Thoracic aorta (tissue), 2 donors: ENCODE measurements at regions not wholly inside any gene's neighbourhood (a gene's known extent, or its start where the extent isn't known, plus 50 kb on each side); places are given as distances from the start of the nearest gene placed in this dataset.

Experiments
- ATAC-seq: fragments of 150-250 bp; one replicate; pipeline ENCODE4 v1.8.0; 2017; ENCODE audit warnings: low read depth; ENCODE audit not compliant: insufficient number of reproducible peaks, low FRiP score
- DNase-seq: peaks from one replicate; pipeline ENCODE4 v3.0.0-alpha.2; 2020; ENCODE audit warnings: low spot score
- H3K27ac ChIP-seq, 2 donors: fragments of 200-600 bp; sonication (generic); 1 replicate in 1 of 2; 2 replicates in 1 of 2; pipeline ENCODE4 v1.5.1; 2016; ENCODE audit warnings: mild to moderate bottlenecking in 2 of 2, moderate library complexity in 2 of 2
- H3K27me3 ChIP-seq: fragments of 200-600 bp; sonication (generic); replicated peaks from 2 replicates; pipeline ENCODE4 v1.6.0; 2016; ENCODE audit warnings: mild to moderate bottlenecking; ENCODE audit not compliant: insufficient read depth
- H3K36me3 ChIP-seq: fragments of 200-600 bp; sonication (generic); one replicate; pipeline ENCODE4 v1.5.1; 2016
- H3K4me1 ChIP-seq, 2 donors: fragments of 200-600 bp; sonication (generic); 1 replicate in 1 of 2; 2 replicates in 1 of 2; pipeline versions ENCODE4 v1.5.1 to v1.6.0; 2016; ENCODE audit warnings: low read depth in 2 of 2, mild to moderate bottlenecking in 1 of 2; ENCODE audit not compliant: control insufficient read depth in 1 of 2
- H3K4me3 ChIP-seq: fragments of 200-600 bp; sonication (generic); 2 replicates; pipeline ENCODE4 v1.5.1; 2016; ENCODE audit warnings: mild to moderate bottlenecking
- H3K9me3 ChIP-seq: fragments of 200-600 bp; sonication (generic); 2 replicates; pipeline ENCODE4 v1.5.1; 2016
- TF ChIP-seq, protein P1 (sequence below): fragments of 200-600 bp; sonication (generic); IDR thresholded peaks from one replicate; pipeline ENCODE4 v1.5.1; 2019; ENCODE audit warnings: antibody characterized with exemption

- Histone ChIP-seq H3K27me3 (no peaks in the 10 kb centered on the region), H3K9me3 (no peaks in the 10 kb centered on the region), H3K36me3 (no peaks in the 10 kb centered on the region), H3K27ac (no peak overlapping the region), H3K4me3 (no peak overlapping the region), H3K4me1 (peaks cover 0 to 5% of the 10 kb centered on the region in 2 donors)
- TF ChIP-seq, protein P1, sequence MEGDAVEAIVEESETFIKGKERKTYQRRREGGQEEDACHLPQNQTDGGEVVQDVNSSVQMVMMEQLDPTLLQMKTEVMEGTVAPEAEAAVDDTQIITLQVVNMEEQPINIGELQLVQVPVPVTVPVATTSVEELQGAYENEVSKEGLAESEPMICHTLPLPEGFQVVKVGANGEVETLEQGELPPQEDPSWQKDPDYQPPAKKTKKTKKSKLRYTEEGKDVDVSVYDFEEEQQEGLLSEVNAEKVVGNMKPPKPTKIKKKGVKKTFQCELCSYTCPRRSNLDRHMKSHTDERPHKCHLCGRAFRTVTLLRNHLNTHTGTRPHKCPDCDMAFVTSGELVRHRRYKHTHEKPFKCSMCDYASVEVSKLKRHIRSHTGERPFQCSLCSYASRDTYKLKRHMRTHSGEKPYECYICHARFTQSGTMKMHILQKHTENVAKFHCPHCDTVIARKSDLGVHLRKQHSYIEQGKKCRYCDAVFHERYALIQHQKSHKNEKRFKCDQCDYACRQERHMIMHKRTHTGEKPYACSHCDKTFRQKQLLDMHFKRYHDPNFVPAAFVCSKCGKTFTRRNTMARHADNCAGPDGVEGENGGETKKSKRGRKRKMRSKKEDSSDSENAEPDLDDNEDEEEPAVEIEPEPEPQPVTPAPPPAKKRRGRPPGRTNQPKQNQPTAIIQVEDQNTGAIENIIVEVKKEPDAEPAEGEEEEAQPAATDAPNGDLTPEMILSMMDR: no peak
- DNase-seq (no peak), ATAC-seq (no peak)
These were observed 532.4 kb upstream of the NBEA start for GRCh38 chr13:34409496-34410182.

- no peak for DNase-seq
- Histone ChIP-seq H3K27ac (no peak overlapping the region), H3K4me1 (peaks cover 0 to 5% of the 10 kb centered on the region in 2 donors), H3K27me3 (no peaks in the 10 kb centered on the region), H3K9me3 (no peaks in the 10 kb centered on the region), H3K36me3 (no peaks in the 10 kb centered on the region), H3K4me3 (no peak overlapping the region)
- TF ChIP-seq, protein P1: no peak
- no peak for ATAC-seq
These were observed 531.4 kb upstream of the NBEA start for GRCh38 chr13:34410678-34411077.

DNA sequence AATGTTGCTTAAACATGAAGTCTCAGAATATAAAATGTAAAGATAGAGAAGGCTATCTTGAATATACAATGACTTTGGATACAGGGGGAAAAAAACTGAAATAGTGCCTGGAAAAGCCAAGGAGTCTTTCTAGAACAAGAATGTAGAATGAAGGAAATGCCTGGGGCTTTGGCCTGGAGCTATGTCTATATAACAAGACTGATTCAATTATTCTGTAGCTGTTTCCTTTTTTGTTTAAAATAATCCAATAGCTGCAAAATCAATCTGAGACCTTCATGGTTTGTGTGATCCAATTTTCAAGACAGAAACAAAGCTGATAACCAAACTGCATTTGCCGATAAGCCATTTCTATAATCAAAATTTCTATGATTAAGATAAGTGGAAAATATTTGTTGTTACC is 530.9 kb upstream of the NBEA start:
- Histone ChIP-seq H3K4me3 (no peak overlapping the region), H3K36me3 (no peaks in the 10 kb centered on the region), H3K27ac (no peak overlapping the region), H3K9me3 (no peaks in the 10 kb centered on the region), H3K27me3 (no peaks in the 10 kb centered on the region), H3K4me1 (peaks cover 0 to 5% of the 10 kb centered on the region in 2 donors)
- TF ChIP-seq, protein P1: no peak
- DNase-seq (no peak), ATAC-seq (no peak)

DNA sequence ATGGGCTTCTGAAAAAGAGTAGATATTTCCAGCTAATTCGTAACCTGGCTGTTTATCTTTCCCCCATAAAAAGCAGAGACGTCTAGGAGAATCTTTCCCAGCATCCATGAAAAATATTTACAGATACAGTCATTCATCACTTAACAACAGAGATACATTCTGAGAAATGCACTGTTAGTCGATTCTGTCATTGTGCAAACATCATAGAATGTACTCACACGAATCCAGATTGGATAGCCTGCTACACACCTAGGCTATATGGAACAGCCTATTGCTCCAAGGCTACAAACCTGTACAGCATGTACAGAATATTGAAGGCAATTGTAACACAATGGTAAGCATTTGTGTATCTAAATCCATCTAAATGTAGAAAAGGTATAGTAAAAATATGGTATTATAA is 530.2 kb upstream of the NBEA start:
- DNase-seq: no peak
- no peak overlapping the region for H3K4me3 ChIP-seq
- H3K27me3 ChIP-seq: no peaks in the 10 kb centered on the region
- H3K27ac ChIP-seq: no peak overlapping the region
- no peaks in the 10 kb centered on the region for H3K36me3 ChIP-seq
- TF ChIP-seq, protein P1: no peak
- H3K9me3 ChIP-seq: no peaks in the 10 kb centered on the region
- ATAC-seq: no peak
- peaks cover 0 to 5% of the 10 kb centered on the region in 2 donors for H3K4me1 ChIP-seq

DNA sequence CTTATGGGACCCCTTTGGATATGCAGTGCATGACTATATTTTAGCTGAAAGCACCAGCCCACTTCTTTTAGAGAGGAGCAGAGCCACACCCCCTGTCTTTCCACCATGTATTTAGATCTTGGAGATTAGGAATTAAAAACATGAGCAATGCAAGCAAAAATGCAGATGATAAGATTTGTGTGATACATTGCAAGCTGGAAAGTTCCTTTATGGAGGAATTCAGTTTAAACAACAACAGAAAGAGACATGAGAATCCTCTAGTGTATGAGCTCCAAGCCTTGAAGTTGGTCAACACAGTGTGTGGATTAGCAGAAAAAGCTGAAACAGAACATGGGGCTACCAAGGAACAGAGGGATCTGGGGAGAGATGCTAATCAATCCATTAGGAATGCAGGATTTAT is 529.8 kb upstream of the NBEA start:
- no peaks in the 10 kb centered on the region for H3K36me3 ChIP-seq
- TF ChIP-seq, protein P1: no peak
- DNase-seq (no peak), ATAC-seq (no peak)
- no peaks in the 10 kb centered on the region for H3K9me3 ChIP-seq
- no peak overlapping the region for H3K27ac ChIP-seq
- no peaks in the 10 kb centered on the region for H3K27me3 ChIP-seq
- H3K4me1 ChIP-seq: peaks cover 0 to 5% of the 10 kb centered on the region in 2 donors
- H3K4me3 ChIP-seq: no peak overlapping the region
